GF-D8 (cell line): ENCODE measurements at regions not wholly inside any gene's neighbourhood (a gene's known extent, or its start where the extent isn't known, plus 50 kb on each side); places are given as distances from the start of the nearest gene placed in this dataset.

Source experiments
- DNase-seq: peaks from one replicate; lab custom pipeline; 2025; lab: John Stamatoyannopoulos, UW

DNA sequence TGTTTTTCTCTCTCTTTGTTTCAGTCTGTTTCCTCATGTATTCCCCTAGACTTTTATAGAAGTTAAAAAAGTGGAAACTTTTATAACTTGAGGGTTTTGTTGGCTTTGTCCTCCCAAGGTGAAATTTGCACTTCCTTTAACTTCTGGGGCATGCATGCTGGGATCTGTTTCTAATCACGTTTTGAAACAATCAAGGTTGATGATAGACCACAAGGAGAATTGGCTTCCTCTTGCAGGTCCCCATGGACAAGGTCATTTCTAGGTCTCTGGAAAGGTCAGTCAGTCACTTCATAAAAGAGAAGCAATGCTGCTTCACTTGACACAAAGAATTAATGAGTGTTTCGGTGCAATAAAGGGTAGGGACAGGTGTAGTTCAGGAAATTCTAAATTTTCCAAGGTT lies 811.8 kb upstream of the CELF2 start:
- no peak for DNase-seq

DNA sequence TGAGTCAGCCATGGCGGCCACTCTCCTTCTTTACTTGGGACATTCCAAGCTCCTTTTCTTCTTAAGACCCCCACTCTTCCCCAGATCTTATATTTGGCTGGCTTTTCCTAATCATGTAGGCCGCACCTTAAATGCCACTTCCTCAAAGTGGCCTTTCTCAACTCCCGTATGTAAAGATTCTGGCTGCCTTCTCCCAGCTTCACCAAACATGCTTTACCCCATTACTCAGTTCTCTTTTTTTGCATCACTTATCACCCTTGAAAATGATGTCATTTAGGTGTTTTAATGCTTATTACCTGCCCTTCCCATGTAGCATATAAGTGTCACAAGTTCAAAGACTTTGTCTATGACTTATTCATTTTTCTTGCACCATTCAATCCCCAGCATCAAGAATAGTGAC lies 810.1 kb upstream of the CELF2 start:
- DNase-seq, result no peak

DNA sequence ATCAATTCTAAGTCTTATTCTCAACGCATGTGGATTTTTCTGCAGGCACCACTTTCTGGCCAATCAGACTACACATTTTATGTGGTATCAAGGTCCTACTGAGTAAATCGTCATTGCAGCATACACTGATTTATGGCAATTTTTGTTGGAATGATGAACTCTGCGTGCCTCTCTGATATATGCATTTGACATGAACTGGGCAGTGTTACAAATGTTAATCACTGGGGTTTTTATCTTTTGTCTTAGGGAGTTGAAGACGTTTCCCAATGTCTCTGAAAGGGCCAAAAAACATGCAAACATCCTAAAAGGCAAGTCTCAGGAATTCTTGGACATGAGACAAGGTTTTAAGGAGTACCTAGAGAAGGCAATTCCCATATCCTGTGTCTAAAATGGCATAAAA lies 809.5 kb upstream of the CELF2 start:
- DNase-seq, result no peak

DNA sequence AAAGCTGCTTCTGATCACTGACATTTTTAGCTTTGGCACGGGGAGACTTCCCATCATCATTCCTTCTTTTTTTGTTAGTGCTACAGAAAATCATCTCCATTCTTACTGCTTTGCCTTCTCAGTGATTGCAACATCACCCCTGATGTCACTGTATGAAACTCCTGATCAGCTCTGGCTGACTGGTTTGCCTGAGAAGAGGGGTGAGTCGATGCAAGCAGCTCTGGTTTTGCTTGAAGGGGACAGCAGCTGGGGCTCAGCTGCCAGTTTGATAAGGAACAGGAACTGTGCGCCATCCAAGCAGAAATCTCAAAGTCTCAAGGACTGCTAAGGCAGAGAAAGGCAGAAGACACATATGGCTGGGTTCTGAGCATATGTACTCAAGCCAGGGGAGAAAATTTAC lies 808.5 kb upstream of the CELF2 start:
- no peak for DNase-seq

DNA sequence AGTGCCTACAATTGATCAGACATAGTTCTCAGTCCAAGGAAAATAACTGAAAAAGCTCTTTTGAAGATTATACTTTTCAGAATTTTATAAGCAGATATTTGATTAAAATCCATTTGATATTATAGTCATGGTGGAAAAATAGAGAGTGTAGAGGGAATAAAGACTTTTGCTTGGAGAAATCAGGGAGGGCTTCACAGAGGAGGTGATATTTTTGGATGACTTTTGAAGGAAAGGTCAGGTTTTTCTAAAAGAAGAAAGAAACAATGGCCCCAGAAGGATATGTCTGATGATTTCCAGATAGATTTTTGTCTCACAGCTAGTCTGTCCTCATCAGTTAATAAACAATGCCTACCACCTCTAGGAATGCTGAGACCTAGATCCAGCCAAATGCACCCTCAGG lies 806.3 kb upstream of the CELF2 start:
- no peak for DNase-seq

DNA sequence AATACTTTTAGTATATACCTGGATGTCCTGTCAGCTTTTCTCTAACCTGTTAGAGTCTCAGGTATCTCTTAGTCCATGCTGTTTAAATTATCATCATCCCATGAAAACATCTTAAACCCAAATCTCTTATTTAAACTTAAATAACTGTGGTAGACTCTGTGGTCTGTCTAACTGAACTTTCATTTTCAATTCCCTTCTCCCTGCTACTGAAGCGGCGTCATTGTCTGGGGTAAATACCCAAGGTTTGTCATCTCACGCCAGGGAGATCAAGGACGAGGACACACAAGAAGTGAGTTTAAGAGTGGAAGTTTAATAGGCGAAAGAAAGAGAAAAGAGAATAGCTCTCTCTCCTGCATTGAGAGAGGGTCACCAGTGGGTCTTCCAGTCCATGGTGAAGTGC lies 804.4 kb upstream of the CELF2 start:
- no peak for DNase-seq

DNA sequence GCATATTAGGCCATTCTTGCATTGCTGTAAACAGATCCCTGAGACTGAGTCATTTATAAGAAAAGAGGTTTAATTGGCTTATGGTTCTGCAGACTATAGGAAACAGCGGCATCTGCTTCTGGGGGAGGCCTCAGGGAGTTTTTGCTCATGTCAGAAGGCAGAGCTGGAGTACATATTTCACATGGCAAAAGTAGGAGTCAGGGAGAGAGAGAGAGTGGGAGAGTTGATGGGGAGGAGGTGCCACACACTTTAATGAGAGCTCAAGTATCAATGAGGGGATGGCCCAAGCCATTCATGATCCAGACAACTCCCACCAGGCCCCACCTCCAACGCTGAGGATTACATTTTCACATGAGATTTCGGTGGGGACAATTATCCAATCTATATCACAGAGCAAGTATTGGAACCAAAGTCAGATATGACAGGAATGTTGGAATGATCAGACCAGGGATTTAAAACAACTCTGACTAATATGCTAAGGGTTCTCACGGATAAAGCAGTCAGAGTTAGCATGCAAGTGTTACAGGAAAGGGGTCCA lies 795.3 kb upstream of the CELF2 start:
- no peak for DNase-seq

DNA sequence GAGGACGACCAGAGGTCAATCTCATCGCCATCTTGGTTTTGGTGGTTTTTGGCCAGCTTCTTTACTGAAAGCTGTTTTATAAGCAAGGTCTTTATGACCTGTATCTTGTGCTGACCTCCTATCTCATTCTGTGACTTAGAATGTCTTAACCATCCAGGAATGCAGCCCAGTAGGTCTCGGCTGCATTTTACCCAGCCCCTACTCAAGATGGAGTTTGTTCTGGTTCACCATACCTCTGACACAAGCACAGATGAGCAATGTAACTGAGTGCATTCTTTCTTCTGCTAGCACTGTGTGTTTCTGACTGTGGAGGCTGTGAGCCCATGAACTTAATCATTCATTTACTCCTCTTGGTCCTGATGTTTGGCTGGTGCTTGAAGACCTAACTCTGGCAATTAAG lies 794.5 kb upstream of the CELF2 start:
- DNase-seq, result no peak

DNA sequence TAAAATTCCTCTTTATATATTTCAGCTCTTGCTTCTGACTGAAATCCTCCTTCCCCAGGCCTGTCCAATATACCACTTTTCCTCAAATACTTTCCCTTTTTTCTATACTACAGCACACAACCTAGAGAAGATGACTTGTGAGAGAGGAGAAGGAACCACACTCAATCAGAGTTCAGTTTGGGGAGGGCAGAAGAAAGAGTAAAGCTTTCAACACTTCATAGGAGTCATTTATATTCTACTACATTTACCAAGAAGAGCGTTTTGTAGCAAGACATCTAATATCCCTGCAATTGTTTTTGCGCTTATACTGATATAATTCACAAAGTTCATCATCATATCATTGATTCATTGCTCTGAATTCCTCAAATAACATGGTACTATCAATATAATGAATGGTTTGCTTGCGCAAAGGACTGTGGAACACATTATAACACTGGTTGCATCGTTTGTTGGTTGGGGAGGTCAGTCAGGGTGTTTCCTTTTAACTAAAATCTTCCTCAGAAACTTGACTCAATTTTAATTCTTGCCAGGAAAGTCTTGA lies 792.5 kb upstream of the CELF2 start:
- DNase-seq, result no peak

DNA sequence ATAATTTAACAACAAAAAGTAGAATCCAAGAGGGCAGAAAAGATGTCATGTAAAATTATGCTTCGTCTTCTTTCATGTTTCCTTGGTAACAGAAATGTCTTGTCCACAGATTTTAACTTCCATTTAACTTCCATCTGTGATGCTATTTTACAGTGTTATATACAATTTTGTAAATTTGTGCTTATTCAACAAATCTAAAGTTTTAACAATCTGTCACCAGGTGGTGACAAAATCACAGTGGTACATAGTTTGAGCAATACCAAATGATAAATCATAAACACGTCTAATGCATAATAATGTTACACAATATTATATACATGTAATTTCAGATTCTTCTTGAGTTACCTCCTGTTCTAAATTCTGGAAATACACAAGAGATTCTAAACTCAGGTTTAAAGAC lies 784.4 kb upstream of the CELF2 start:
- DNase-seq, result no peak

DNA sequence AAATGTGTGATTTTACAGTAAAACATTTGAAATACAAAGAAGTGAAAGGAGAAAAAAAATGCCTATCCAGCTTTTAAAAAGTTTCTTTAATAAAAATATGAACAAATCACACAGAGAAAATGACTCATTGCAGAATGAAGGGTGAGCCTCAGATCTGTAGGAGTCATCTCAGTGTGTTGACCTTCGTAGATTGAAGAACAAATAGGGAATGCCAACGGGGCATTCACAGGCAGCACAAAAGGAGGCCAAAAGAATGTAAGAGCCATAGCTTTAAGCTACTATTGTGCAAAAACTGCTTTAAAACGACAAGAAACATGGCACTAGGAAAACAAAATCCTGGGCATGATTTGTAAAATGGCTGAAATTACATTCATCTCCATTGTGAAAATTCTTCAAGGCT lies 782.7 kb upstream of the CELF2 start:
- DNase-seq, result no peak

DNA sequence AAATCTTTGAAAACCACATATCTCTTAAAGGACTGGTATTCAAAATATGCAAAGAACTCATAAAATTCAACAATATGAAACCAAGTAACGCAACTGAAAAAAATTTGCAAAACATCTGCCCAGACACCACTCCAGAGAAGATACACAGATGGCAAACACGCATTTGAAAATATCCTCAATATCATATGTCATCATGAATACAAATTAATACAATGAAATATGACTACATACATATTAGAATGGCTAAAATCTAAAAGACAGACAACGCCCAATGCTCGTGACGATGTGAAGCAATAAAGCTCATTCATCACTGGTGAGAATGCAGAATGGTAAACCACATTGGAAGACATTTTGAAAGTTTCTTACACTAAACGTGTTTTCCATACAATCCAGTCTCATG lies 770.1 kb upstream of the CELF2 start:
- DNase-seq, result no peak

DNA sequence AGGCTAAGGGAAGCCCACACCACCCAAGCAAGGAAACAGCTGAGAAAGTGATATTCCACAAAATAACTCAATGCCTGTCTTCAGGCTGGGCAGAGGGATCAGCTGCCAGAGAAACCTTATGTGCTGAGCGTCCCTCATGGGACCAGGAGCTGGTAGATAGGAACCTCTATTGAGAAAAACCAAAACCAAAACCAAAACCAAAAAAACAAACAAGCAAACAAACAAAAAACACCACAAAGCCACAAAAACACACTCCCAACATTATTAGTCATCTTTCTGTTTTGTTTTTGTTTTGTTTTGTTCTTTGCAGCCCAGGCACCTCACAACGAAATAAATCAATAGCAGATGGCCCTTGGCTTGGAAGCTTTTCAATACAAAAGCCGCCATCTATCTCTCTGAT lies 760.8 kb upstream of the CELF2 start:
- no peak for DNase-seq

DNA sequence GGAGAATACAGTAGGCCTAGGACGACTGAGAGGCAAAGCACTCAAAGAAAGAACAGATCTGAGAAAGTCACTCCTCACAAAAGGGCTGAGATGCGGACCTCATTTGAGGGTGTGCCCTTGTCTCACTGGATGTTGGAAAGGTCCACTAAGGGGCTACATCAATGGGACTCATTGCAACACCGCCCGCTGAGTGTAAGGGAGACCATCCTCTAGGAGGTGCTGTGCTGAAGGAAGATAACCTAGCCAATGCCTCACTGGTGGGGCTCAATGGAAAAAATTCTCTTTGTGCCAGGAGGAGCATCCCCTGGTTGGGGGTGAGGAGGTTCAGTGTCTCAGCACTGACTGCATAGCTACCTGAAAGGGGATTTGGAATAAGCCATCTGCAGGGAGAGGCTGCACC lies 758.7 kb upstream of the CELF2 start:
- no peak for DNase-seq

DNA sequence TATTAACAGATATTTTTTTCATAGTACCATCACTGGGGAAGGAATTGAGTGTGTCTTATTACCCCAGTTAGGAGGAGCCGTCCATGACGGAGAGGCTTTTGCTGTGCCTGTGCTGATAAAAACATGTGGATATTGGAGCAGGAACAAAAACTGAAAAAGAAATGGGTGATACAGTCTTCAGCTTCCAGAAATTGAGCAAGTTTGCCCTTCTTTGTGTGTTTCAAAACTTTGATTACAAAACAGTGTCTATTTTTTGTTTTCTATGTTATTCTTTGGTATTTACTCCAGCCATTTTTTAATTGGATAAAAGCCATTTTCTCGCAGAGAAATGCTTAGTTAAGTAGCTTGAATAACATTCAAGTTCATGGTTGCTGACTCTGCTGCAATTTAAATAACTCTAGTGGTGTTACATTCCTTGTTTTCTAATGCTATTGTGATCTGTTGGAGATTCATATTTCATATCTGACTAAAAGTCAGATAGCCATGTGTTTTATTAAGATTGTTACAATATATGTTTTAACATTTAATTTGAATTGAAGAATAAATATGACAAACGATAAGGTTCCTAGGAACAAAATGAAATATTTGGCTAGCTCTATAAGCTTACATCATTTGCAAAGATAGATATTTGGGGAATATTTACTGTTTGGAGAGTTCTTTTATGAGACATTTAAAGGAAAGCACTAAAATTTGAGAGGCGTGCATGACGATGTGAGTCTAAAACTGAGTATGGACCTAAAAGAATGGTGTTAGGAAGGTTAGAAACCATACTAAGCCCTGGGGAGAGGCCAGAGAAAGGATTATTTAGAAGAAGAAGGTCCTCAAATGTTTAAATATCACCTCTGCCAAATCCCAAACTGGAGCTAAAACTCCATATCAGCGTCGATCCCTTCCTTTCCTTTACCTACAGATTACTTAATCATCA lies 747.3 kb upstream of the CELF2 start:
- no peak for DNase-seq

DNA sequence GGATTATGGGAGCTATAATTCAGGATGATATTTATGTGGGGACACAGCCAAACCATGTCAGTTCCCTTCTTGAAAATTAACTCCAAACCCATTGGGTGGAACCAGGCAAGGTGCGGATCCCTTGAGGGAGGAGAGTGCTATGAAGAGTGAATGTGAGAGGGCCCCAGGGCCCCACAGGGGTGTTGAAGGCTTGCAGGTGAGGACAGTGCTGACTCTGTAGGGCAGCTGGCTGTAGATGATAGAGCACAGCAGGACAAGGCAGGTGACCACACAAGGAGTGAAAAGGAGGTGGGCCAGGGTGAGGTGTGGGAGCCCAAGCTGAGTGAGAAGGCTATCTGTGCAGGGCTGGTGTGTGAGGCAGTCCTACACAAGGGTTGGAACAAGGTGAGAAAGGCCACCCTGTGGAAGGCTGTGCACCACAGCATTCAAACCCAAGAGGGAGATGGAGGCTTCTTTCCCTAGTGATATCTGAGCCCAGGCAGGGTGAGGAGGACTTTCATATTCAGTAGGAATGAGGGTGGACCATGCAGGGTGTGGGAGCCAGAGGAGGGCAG lies 746.0 kb upstream of the CELF2 start:
- no peak for DNase-seq

DNA sequence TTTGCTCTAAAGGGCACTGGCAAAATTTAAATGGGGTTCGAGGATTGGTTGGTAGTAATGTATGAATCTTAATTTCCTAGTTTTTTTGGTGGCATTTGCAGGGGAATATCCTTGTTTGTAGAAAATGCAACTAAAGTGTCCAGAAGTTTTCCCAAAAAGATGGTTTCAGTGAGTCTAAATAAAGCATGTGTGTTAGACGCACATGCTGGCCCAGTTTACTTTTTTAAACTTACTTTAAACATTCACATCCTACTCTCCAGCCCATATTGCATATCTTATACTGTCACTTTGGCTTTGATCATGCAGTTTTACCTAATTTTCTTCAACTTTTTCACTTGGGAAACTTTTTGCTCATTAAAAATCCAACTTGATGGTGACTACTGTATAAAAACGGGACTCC lies 744.0 kb upstream of the CELF2 start:
- DNase-seq, result no peak

DNA sequence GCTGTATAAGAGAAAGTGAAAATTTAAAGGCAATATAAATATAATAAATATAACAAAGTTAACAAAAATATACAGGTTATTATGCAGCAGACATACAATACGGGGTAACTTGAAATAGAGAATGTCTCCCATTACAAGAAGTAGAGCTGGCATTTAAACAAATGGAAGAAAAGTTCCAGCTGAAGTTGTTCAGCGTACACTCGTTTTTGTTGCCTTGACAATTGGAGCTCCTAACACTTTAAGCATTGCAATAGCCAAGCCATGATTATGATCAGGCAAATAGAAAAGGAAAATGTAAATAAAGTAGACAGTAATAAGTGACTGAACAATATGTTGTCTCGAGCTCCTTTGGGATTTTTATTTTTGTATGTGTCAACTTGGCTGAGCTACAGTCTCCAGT lies 737.8 kb upstream of the CELF2 start:
- no peak for DNase-seq

DNA sequence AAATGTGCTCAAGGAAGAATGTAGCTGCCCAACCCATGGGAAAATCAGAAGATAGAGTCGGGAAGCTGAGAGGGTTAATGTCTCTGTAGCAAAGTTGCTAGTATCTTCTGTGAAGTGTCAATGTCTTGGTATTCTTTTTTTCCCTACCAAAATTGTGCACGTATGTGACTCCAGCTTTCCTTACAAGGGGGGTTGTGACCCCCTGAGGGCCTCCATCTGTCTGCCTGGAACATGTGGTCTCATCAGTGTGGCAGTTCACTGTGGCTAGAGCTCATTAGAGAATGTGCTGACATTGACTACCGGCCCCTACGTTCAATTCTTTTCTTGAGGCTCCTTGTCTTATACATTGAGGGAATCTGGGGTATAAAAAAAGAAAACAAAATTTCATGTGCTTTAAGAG lies 725.2 kb upstream of the CELF2 start:
- DNase-seq, result no peak

DNA sequence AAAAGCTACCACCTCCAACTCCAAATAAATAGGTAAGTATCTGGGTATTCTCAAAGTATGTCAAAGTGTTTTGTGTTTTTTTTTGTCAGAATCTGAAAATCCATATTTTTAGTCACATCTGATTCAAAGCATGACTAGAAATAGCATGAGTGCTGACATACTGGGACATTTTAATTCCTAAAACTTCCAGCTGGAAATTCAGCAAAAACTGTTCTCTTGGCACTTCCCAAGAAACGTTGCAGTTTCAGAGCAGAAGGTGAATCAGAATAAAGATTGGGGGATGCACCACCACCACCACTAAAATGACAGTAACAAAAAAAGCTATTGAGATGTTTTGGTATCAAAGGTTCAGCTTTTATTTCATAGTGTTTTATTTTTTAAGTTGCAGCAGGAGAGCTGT lies 724.6 kb upstream of the CELF2 start:
- DNase-seq, result no peak

DNA sequence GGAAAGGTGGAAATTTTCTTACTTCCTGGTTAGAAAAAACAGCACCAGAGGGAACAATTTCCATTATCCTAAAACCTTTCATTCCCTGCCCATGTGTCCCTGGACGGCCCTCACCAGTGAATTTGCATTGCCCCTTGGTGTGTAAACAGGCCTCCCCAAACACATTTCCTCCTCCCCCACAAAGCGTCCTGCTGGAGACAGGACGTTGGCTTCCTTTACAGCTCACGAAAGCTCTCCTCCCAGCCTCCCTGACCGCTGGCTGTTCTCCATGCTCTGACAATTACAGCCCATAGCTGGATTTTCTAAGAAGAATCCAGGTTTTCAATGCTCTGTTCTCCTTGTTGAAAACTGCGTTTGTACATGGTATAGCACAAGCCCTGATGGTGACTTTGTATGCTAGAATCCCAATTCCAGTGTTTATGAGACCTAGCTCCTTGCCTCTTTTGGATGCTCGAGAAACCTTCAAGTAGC lies 724.2 kb upstream of the CELF2 start:
- DNase-seq, result no peak

DNA sequence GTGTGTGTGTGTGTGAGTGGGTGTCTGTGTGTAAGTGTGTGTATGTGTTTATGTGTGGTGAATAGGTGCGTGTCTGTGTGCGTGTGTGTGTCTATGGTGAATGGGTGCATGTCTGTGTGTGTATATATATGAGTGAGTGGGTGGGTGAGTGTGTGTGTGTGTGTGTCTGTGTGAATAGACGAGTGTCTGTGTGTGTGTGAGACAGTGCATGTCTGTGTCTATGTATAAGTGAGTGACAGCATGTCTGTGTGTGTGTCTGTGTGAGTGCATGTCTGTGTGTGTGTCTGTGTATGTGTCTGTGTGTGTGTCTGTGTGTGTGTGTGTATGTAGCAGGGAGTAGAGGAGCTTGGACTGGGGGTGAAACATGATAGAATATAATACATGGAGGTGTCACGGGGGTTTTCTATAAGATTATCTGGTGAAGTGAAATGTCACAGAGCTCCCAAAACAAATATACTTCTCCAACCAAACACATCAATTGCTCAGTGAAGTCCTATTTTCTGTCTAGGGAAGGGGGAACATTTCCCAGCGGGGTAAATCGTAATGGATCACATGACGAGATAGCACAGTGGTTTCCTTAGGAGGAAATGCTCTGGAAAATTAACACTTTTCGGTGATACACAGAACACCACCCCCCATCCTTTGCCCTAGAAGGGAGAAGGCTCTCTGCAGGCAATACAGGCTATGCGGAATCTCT lies 723.3 kb upstream of the CELF2 start:
- DNase-seq, result no peak
